ENCODE measurements at regions not wholly inside any gene's neighbourhood (a gene's known extent, or its start where the extent isn't known, plus 50 kb on each side); places are given as distances from the start of the nearest gene placed in this dataset.

DNA sequence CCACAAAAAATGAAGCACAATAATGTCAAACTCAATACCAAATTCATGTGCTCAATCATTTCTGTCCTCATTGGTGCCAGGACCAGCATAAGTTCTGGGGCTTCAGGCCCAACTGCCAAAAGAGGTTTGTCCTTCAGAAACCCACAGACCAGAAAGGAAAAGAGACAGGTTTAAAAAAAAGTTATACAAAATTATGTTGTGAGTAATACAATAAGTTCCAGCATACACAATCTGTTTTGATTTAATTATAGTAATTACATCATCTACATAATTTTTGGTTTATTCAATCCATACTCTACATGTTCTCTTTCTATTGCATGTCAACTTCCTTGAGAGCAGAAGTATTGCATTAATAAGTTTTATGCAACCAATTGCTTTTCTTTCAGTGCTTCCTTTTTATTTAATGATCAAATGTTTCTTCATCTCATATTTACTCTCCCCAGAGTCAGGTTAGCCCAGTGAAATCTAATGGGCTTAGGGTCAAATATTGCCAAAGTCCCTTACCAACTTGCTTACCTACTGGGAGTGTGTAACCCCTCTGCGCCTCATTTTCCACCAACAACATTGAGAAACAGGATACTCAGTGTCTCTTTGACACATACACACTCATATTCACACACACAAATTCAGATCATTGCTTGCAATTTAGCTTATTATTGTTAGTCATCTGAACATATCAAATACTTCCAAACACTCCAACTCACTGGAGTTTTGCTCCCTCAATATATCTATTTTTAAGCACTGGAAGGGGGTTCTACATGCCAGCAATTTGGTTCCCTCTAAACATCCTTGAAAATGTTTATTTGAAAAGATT is 424.4 kb upstream of the MARCKS start:
- POLR2A ChIA-PET, result no interaction called here
- CTCF ChIA-PET, result interaction anchor here (1.3 to 2.1 kb wide), 2 partner anchors 19 to 426 kb away, joined by 4 to 5 read pairs; no protein-coding TSS in a partner anchor

GRCh38 chr6:113433335-113433991 is 423.7 kb upstream of the MARCKS start:
- no peak for TF ChIP-seq CTCF (IDR thresholded peaks at IDR 0.05; ENCODE audit: insufficient read depth, low read length, missing control alignments)
- ChIA-PET CTCF (interaction anchor here (1.3 to 2.1 kb wide), 2 partner anchors 18 to 425 kb away, joined by 4 to 5 read pairs; no protein-coding TSS in a partner anchor), POLR2A (no interaction called here)
- no peak for DNase-seq (ENCODE audit: low read depth, low spot score)
- H3K4me3 ChIP-seq (ENCODE audit: low read depth, low read length), result no peak overlapping the region

More for the DNA sequence above, 424.4 kb upstream of the MARCKS start:
- no peak for TF ChIP-seq CTCF (IDR thresholded peaks at IDR 0.05; ENCODE audit: insufficient read depth, low read length, missing control alignments)
- no peak overlapping the region for H3K4me3 ChIP-seq (ENCODE audit: low read depth, low read length)
- no peak for DNase-seq (ENCODE audit: low read depth, low spot score)

GRCh38 chr6:113434641-113435040 is 422.5 kb upstream of the MARCKS start:
- DNase-seq (ENCODE audit: low read depth, low spot score), result no peak
- POLR2A ChIA-PET, result no interaction called here
- CTCF ChIA-PET, result interaction anchor here (1.2 to 1.5 kb wide), 2 partner anchors 13 to 424 kb away, joined by 3 read pairs; no protein-coding TSS in a partner anchor
- no peak for TF ChIP-seq CTCF (IDR thresholded peaks at IDR 0.05; ENCODE audit: insufficient read depth, low read length, missing control alignments)
- no peak overlapping the region for H3K4me3 ChIP-seq (ENCODE audit: low read depth, low read length)

- no peak for DNase-seq (ENCODE audit: low read depth, low spot score)
- H3K4me3 ChIP-seq (ENCODE audit: low read depth, low read length), result no peak overlapping the region
- ChIA-PET POLR2A (no interaction called here), CTCF (no interaction called here)
- TF ChIP-seq CTCF (IDR thresholded peaks at IDR 0.05; ENCODE audit: insufficient read depth, low read length, missing control alignments), result no peak
These were observed 419.6 kb upstream of the MARCKS start for GRCh38 chr6:113437566-113437965.

DNA sequence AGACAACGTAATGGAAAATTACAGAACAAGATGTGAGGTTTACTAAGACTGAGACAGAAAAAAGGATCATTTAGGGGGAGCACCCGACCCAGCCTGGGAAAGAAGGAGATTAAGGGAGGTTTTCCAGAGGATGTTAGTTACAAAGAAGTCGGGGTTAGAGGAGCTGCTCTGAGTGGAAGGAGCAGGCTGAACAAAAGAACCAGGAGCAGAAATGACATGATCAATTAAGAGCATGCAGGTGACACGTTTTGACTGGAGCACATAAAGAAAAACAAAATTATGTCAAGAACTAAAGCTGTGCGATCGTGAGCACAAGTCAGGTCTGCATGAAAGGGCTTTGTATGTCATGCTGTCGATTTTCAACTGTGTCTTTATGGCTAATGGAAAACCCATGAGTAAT is 417.3 kb upstream of the MARCKS start:
- no peak for TF ChIP-seq CTCF (IDR thresholded peaks at IDR 0.05; ENCODE audit: insufficient read depth, low read length, missing control alignments)
- POLR2A ChIA-PET, result interaction anchor here (1.0 kb wide), 1 partner anchor 14 kb away, joined by 3 read pairs; no protein-coding TSS in a partner anchor
- CTCF ChIA-PET, result no interaction called here
- no peak overlapping the region for H3K4me3 ChIP-seq (ENCODE audit: low read depth, low read length)
- no peak for DNase-seq (ENCODE audit: low read depth, low spot score)

DNA sequence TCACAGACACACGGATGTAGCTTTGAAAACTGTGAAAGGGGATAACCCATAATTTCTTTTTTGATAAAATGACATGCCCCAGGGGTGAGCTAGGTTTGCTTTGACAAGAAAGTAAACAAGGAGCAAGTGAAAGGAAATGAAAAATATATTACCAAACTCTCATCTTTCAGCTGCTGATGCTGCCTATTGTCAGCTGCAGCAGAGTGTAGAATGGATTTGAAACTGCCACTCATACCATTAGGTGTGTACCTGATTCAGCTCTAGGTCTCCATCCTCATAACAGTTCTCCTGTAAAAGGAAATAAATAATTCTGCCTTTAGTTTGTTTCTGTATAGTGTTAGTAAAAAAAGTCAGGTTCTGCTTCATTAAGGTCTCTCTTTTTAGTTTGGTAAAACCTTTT is 415.1 kb upstream of the MARCKS start:
- POLR2A ChIA-PET, result interaction anchor here (0.7 kb wide), 1 partner anchor 425 kb away, joined by 3 read pairs; no protein-coding TSS in a partner anchor
- TF ChIP-seq CTCF (IDR thresholded peaks at IDR 0.05; ENCODE audit: insufficient read depth, low read length, missing control alignments), result no peak
- H3K4me3 ChIP-seq (ENCODE audit: low read depth, low read length), result no peak overlapping the region
- CTCF ChIA-PET, result no interaction called here
- no peak for DNase-seq (ENCODE audit: low read depth, low spot score)
